GM19324 (cell line): ENCODE measurements at regions not wholly inside any gene's neighbourhood (a gene's known extent, or its start where the extent isn't known, plus 50 kb on each side); places are given as distances from the start of the nearest gene placed in this dataset.
"Not testable (repeated sequence)": the region's sequence is repeated elsewhere in the genome, so short reads cannot be mapped to it uniquely, and the experiment has no call there.

Experiments
- ATAC-seq: cut with Tn5 transposase; IDR thresholded peaks from one replicate; pipeline ENCODE4 v1.9.1; 2021; ENCODE audit warnings: mild to moderate bottlenecking, moderate library complexity; ENCODE audit not compliant: unreplicated experiment, low FRiP score

DNA sequence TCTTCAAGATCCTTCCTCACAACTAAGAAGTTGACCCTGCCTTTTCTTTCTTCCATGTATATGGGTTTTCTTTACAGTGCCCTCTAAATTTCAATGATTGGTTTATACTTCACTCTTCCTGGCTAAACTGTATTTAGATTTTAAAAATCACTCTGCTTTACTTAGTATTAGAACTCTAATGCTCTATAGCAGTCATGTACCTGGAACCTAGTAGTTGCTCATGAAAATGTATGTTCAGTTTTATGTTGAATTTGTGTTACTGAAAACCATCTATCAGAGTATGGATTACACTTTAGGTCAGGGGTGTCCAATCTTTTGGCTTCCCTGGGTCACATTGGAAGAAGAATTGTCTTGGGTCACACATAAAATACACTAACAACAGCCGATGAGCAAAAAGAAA is 1024.3 kb downstream of the NR2F1-AS1 start:
- ATAC-seq, result no peak

DNA sequence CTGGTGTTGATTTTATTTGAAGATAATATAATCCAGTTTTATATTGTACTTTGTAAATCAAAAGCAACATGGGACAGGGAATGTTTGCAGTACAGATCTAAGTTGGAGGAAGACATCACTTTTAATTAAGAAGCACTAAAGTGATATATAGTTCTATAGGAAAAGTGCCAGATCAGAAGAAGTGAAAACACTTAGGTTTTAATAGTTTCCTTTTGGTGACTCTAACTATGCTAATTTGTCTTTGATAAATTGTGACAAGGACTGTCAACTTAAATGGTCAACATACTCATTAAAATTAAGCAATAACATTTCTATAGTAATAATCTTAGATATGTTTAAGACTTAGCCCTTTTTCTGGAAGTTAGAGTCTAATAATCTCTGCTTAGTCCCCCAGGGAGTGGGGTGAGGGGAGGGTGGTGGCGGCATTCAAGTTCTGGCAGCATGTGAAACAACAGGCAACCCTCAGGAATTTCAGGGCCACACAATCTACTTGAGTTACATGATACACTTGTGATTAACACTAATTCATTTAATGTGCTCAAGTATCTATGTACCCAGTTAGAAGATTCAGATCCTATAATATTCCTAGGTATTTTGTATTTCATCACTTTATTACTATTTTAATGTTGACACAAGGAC is 1026.5 kb downstream of the NR2F1-AS1 start:
- ATAC-seq, result no peak

DNA sequence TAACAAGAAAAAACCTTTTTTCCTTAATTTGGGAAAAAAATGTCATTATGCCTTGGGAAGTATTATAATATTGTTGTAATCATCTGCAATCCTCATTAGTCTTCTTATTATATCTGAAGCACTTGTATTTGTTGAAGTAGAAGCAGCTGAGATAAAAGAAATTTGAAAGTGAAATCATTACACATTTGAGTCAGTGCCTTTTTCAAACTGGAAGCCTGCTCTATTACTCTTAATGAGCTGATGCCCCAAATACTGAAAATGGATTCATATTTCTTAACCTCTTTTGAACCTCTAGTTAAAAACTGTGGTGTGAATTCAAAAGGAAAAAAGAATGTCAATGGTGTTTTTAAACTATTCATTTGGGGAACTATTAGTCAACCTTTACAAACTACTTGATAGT is 1027.7 kb downstream of the NR2F1-AS1 start:
- no peak for ATAC-seq

DNA sequence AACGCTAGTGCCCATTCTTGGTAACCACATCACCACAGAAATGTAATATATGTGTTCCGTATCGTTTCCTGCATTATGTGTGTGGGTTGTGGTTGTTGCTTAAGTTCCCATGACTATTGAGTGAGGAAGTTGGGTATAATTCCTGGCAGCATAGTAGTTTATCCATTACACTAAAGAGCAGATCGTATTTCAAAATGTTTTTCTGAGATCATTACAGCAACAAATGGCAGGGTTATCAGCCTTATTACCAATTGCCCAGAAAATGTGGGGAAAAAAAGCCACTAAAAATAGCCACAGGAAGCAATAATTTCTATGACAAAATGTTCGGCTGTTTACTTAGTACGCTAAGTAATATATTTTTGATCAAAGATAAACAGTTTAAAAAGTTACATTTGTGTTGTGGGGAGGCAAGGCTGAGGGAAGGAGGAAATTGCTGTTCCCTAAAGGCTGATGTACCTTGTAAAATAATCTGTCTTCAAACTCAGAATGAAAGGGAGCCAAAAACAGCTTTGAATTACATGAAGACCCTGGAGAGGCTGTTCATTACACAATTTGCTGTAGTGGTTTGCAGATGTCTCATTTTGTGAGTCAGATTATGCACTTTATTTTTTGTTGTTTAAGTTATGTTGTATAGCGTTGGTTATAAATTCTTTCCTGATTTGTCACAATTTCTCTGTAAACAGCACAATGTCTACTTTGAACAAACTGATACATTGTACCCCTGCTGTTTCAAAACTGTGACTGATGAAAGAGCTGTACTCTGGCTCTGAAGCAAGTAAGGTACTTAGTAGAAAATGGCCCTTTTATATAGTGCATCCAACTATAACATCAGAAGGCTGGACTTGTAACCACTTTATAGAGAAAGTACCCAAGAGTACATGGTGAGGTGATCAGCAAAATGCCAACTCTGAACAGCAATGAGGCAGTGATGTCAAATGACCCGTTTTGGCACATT is 1028.5 kb downstream of the NR2F1-AS1 start:
- no peak for ATAC-seq

DNA sequence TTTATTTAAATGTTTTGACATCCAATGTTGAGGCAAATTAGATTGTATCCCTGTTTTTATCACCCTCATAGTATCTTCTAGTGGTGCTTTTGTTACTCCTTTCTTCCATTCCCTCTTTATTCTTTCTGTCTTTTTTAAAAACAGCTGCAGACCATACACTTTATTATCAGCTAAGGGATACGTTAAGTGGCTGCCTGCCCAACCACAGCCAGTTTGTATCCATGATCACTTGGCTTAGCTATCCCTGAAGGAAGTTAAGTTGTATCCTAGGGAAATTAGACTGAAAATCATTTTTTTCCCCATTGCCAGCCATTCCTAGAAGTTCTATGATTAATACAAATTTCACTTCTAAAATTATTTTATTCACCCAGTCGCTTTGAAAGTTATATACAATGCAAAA is 1032.7 kb downstream of the NR2F1-AS1 start:
- ATAC-seq, result no peak

DNA sequence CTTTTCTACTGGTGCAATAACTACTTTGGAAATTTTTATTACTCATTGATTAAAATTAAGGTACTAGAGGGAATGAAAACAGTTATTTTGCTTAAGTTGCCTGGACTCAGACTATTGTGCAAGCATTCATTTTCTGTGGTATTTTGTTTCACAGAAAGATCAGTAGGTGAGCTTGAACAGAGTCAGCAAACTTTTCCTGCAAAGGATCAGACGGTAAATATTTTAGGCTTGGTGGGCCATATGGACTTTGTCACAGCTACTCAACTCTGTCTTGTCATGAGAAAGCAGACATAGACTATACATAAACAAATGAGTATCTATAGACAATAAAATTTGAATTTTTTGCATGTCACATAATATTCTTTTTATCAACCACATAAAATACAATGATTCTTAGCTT is 1036.4 kb downstream of the NR2F1-AS1 start:
- ATAC-seq, result no peak

DNA sequence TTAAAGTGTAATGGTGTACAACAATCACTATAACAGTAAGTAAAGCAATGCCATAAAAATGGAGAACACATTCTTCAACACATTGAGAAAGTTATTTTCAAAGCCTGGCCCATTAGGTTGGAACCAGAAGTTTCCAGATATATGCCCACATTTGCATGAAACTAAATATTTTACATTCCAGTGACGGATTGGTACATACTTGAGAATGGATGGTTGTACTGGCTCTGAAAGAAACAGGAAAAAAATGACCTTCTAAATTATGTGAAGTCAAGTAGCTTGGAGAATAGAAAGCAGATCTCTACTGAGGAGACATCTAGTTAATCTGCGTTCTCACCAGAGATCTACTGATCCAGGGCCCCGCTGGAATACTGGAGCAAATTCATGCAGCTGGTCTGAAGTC is 1037.0 kb downstream of the NR2F1-AS1 start:
- no peak for ATAC-seq

DNA sequence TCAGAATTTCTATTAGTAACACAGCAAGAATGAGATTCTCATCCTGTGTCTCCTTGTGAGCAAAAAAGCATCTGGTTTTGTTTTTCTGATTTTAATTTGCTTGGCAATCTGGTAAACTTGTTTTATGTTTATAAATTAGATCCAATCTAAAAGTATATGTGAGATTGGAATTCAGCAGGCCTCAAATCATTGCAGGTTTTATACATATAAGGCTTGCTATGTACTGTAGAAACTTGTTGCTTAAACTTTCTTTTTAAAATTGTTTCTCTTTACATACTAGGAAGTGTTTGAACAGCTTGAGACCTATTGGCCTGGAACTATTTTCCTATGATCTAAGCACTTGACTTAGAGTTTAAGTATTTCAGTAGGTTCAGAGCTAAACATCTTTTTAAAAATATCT is 1037.8 kb downstream of the NR2F1-AS1 start:
- no peak for ATAC-seq

DNA sequence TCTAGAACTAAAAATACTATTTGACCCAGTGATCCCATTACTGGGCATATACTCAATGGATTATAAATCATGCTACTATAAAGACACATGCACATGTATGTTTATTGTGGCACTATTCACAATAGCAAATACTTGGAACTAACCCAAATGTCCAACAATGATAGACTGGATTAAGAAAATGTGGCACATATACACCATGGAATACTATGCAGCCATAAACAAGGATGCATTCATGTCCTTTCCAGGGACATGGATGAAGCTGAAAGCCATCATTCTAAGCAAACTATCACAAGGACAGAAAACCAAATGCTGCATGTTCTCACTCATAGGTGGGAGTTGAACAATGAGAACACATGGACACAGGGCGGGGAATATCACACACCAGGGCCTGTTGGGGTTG is 1039.0 kb downstream of the NR2F1-AS1 start:
- ATAC-seq, result not testable (repeated sequence)

DNA sequence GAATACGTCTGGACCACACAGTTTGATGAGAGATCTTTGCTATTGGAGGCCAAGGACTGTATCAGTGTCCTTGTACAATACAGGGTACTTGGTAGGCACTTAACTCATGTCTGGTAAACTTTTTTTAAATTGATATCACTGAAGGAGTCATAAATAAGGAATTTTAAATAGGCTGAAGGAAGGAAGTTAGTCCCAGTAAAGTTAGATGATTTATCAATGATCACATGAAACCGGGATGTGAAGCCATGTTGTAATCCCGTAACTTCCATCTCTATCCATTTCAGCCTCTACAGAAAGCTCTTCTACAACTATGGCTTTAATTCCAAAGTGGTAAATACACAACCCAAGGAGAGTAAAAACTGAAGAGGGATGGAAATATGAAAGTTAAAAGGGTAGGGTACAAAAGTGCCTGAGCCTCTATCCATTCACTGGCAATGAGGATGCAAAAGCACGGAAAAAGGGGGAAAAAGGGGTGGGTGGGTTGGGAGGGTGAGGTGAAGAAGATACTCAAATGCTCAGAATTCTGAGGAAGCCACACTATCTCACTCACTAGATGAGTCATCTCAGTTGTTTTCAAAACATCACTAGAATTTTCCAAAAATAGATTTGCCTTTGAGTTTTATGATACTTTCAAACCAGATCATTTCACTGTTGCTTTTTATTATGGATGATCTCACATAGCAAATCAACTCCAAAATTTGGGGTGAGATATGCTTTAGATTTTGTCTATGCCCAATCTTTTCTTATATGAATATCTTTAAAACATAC is 1053.5 kb downstream of the NR2F1-AS1 start:
- no peak for ATAC-seq

DNA sequence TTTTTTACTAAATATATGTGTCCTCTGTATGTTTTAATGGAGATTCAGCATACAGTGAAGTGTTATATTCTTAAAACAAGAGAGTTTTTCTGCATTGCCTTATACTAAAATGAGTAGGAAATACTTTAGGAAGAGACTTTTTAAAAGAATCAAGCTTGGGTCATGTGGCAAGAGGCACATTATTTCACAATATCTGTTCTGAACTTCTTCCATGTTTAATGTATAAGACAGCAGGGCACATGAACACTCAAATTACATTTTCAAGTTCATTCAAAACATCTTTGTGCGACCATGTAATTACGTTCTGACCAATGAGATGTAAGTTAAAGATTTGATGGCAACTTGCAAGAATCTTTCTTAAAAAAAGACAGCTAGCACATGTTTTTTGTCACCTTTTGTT is 1055.9 kb downstream of the NR2F1-AS1 start:
- ATAC-seq, result no peak

DNA sequence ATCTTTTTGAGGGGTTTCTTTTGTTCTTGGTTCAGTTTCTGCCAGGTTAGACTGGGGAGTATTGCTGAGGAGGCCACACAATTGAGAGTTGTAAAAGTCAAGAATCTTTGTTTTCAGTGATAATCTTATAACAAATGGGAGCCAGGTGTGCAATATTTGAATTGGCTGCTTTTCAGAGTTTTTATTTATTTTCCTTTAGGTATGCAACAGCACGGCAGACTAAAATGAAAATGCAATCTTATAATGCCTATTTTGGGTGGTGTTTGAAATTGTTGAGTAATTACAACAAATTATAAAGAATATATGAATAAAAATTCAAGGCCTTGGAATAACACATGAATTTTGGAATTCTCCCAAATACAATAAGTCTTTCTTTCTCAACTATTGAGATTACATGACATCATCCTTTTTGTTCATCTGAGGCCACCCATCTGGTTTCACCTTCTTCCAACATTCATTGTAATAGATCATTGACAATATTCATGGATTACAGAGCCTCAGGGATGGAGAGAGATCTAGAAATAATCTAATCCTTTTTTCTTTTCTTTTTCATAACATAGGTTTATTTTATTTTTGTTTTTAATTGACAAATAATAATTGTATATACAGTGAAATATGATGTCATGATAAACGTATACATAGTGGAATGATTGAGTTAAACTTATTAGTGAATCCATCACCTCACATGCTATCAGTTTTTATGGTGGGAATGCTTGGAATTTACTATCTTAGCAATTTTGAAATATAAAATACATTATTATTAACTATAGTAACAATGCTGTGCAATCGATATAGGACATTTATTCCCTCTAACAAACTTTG is 1061.0 kb downstream of the NR2F1-AS1 start:
- ATAC-seq, result no peak

DNA sequence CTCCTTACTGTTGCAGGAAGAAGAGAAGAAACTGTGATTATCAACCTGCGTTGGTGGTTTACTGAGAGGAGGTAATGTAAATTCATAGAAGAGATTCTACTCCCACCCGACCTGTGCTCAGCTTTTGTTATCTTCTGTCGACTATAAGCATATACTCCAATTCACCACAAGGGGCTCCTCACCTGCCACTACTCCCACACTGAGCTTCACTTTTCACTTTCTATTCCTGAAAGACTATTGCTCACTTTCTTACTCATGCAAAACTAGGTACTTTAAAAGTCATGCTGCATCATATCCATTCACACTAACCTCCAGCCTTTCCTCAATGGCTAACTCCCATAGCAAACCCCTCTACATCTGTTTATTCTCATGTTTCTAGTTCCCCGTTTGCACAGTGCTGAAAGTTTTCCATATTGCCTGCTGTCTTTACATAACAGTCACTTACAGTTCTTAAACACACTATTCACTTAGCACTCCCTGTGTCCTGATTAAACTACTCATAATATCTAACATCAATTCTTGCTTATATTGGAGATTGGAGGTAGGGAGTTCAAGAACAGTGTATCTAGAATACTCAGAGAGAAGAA is 1062.6 kb downstream of the NR2F1-AS1 start:
- peak; percentile 92 for ATAC-seq

DNA sequence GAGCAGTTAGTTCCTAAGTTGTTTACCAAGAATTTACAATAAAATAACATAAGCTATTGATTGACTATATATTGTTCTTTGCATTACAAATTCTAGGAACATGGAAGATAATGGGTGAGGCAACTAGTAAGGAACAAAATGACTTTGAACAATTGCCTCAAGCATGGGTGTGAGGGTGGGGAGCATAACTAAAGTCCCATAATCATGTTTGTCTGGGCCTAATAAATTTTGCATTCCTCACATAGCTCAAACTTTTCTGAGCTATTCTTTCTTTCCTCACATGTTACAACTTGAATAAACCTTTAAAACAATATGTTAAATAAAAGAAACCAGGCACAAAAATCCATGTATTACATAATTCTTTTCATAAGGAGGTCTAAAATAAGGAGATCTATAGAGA is 1066.1 kb downstream of the NR2F1-AS1 start:
- ATAC-seq, result no peak

DNA sequence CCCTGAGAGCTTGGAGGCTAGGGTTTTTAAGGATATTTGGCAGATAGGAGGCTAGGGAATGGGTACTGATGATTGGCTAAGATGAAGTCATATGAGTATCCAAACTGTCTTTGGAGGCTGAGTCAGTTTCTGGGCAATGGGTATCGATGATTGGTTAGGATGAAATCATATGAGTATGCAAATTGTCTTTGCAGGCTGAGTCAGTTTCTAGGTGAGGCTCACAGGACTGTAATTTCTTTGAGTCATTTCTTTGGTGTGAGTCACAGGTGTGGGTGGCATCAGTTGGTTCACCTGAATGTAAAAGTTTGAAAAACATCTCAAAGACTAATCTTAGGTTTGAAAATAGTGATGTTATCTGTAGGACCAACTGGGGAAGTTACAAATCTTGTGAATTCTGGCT is 1068.0 kb downstream of the NR2F1-AS1 start:
- ATAC-seq, result no peak

DNA sequence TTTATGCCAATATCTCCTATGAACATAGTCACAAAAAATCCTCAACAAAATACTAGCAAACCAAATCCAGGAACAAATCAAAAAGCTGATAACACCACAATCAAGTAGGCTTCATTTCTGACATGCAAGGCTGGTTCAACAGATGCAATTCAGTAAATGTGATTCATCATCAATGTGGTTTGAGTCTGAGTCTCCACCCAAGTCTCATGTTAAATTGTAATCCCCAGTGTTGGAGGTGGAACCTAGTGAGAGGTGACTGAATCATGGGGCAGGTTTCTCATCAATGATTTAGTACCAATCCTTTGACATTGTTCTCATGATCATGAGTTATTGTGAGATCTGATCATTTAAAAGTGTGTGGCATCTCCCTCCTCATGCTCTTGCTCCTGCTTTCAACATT is 1072.7 kb downstream of the NR2F1-AS1 start:
- no peak for ATAC-seq

DNA sequence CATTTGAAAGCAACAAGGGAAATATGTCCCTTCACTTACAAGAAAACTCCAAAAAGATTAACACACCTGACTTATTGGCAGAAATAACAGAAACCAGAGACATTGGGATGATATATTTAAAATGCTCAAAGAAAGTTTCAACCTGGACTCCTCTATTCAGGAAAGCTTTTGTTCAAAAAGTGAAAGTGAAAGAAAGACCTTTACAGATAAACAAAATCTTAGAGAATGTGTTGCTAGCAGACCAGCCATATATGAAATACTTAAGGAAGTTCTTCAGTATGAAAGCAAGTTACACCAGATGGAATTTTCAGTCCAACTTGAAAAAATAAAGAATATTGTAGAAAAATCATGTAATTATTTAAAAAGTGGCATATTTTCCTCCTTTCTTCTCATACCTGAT is 1075.1 kb downstream of the NR2F1-AS1 start:
- ATAC-seq, result no peak

DNA sequence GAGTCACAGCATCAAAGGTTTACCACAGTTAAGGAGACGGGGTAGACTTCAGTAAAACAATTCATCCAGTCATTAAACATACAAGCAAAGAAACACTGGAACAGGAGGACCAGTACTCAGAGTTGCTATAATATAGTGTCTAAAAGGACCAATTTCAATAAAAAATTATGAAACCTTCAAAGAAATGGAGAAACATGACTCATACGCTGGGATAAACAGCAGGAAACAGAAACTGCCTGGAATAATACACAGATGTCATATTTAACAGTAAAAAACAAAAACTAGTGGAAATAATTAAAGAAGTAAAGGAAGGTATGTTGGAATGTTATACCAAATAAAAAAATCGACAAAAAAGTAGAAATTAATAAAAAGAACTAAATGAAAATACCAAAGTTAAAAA is 1075.9 kb downstream of the NR2F1-AS1 start:
- no peak for ATAC-seq

DNA sequence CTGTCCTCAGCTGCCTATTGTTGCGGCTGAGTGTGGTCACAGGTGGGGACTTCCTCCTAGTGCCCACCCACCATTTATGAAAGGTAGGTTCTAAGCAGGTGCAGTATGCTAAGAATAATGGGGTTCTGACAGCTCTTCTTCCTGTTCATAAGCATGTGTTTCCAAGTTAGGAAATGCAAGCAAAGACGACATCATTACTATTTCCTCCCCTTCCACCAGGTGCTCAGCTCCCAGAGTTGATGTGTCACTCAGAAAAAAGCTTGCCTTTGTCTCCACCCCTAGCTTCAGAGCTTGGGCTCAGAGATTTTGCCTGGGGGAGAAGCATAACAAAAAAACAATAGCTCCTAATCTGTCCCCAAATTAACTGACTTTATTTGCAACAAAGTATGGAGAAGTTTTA is 1076.7 kb downstream of the NR2F1-AS1 start:
- ATAC-seq, result no peak

DNA sequence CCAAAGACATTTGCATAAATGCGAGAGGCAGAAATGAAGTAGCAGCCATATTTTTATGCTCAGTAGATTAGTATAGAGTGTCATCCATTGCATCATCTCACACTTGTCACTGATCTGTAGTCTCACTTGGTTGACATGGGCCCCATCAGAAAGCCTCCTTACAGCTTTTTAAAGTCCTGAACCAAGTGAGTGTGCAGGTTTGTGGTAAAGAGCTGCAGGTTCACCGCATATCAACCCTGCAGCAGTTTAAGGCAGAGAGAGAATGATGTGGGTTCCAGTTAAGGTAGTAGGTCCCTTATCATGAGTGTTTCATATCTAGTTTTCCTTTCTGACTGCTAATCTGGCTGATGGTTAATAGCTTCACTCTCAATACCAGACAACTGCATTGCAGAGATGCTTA is 1080.3 kb downstream of the NR2F1-AS1 start:
- no peak for ATAC-seq
